ENCODE measurements at regions not wholly inside any gene's neighbourhood (a gene's known extent, or its start where the extent isn't known, plus 50 kb on each side); places are given as distances from the start of the nearest gene placed in this dataset.
"Not testable (repeated sequence)": the region's sequence is repeated elsewhere in the genome, so short reads cannot be mapped to it uniquely, and the experiment has no call there.

- no peak for DNase-seq (ENCODE audit: insufficient read length, low spot score)
- FAIRE-seq: no peak
- TF ChIP-seq POLR2A (IDR thresholded peaks at IDR 0.05; ENCODE audit: low read depth, low read length): no peak
Measured at GRCh38 chr4:179719766-179720450, 2277.7 kb upstream of the AGA start.

- DNase-seq (ENCODE audit: insufficient read length, low spot score); FAIRE-seq: not testable (repeated sequence)
Measured at GRCh38 chr4:179726491-179726890, 2284.3 kb upstream of the AGA start.

- TF ChIP-seq POLR2A (IDR thresholded peaks at IDR 0.05; ENCODE audit: low read depth, low read length): no peak
- DNase-seq (ENCODE audit: insufficient read length, low spot score) (no peak), FAIRE-seq (no peak)
Measured at GRCh38 chr4:179728305-179728704, 2286.1 kb upstream of the AGA start.

- not testable (repeated sequence) for FAIRE-seq; DNase-seq (ENCODE audit: insufficient read length, low spot score)
Measured at GRCh38 chr4:179736820-179737219, 2294.6 kb upstream of the AGA start.

DNA sequence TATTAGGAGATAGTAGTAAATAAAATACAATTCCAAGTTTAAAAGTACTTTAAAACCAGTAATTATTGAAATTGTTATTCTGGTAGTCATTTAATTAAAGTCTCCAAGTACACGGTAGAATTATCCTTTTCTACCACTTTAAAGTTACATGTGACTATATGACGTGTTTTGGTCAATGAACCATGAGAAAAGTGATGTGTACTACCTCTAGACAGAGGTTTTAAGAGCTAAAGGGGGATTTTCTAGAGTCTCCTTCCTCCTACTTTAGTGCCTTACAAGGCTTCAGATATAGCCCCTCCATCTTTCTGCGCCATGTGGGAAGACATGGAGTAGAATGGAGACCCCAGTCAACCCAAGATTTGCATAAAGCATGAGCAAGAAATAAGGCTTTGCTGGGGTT lies 2296.6 kb upstream of the AGA start:
- no peak for FAIRE-seq
- no peak for DNase-seq (ENCODE audit: insufficient read length, low spot score)
- TF ChIP-seq POLR2A (IDR thresholded peaks at IDR 0.05; ENCODE audit: low read depth, low read length): no peak

- TF ChIP-seq POLR2A (IDR thresholded peaks at IDR 0.05; ENCODE audit: low read depth, low read length): no peak
- no peak for DNase-seq (ENCODE audit: insufficient read length, low spot score)
- FAIRE-seq: no peak
Measured at GRCh38 chr4:179747218-179747910, 2305.1 kb upstream of the AGA start.

- no peak for FAIRE-seq
- DNase-seq (ENCODE audit: insufficient read length, low spot score): no peak
- no peak for TF ChIP-seq POLR2A (IDR thresholded peaks at IDR 0.05; ENCODE audit: low read depth, low read length)
Measured at GRCh38 chr4:179748837-179749236, 2306.6 kb upstream of the AGA start.

DNA sequence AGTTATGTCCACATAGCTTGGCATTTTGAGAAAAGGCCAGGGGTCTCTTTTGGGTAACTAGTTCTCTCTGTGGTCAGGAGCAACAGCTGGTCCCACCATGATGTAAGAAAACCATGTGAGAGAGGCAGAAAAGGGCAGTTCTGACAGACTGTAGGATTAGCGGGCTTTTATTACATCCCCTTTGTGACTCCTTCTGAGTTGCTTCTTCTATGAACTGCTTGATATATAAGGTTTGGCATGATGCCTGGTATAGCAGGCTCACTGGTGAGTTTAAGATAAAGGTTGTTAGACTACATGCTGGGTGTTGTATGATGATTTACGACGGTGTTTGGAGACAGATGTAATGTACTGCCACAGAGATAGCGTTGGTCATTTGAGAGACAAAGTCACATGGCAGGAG lies 2308.1 kb upstream of the AGA start:
- TF ChIP-seq POLR2A (IDR thresholded peaks at IDR 0.05; ENCODE audit: low read depth, low read length): no peak
- FAIRE-seq (no peak), DNase-seq (ENCODE audit: insufficient read length, low spot score) (no peak)

DNA sequence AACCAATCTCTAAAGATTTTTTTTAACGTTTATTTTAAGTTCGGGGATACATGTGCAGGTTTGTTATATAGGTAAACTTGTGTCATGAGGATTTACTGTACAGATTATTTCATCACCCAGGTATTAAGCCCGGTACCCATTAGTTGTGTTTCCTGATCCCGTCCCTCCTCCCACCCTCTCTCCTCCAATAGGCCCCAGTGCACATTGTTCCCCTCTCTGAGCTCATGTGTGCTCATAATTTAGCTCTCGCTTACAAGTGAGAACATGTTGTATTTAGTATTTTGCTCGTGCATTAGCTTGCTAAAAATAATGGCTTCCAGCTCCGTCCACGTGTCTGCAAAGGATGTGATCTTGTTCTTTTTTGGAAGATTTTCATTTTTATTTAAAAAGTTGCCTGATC lies 2309.4 kb upstream of the AGA start:
- TF ChIP-seq POLR2A (IDR thresholded peaks at IDR 0.05; ENCODE audit: low read depth, low read length): no peak
- FAIRE-seq: no peak
- no peak for DNase-seq (ENCODE audit: insufficient read length, low spot score)

DNA sequence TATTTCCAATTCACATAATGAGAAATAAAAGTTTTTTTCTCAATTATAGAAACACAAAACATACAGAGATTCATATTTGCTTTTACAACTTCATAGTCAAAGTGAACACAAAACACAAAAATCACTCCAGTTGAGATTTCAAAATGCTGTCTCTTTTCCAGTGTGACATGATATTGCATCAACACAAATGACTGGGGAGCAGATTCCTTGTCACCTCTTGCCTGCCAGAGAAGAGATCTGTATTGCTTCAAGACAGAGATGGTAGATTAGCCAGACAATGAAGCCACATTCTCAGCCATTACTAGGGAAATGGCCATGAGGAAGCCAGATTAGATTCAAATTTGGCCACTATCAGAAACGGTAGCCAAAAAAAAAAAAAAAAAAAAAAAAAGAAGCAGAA lies 2313.1 kb upstream of the AGA start:
- no peak for TF ChIP-seq POLR2A (IDR thresholded peaks at IDR 0.05; ENCODE audit: low read depth, low read length)
- DNase-seq (ENCODE audit: insufficient read length, low spot score): no peak
- no peak for FAIRE-seq

DNA sequence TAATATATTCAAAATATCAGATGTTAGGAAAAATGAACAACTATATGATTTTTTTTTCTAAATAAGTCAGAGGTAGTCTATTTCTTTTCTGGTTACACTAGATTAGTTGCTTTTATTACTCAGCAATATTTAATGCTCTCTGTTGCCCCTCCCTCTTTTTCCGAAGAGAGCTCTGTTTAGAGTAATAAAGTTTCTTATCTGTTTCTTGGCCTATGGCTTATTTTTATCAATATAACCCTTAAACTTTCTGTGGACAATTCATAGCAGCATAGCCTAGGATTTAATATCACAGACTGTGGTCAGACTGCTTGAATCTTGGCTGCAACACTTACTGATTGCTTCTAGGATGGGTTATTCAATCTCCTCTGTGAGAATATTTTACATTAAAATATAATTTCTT lies 2315.4 kb upstream of the AGA start:
- TF ChIP-seq POLR2A (IDR thresholded peaks at IDR 0.05; ENCODE audit: low read depth, low read length): no peak
- DNase-seq (ENCODE audit: insufficient read length, low spot score): no peak
- FAIRE-seq: no peak

- DNase-seq (ENCODE audit: insufficient read length, low spot score) (no peak), FAIRE-seq (no peak)
- no peak for TF ChIP-seq POLR2A (IDR thresholded peaks at IDR 0.05; ENCODE audit: low read depth, low read length)
Measured at GRCh38 chr4:179762840-179763239, 2320.6 kb upstream of the AGA start.

DNA sequence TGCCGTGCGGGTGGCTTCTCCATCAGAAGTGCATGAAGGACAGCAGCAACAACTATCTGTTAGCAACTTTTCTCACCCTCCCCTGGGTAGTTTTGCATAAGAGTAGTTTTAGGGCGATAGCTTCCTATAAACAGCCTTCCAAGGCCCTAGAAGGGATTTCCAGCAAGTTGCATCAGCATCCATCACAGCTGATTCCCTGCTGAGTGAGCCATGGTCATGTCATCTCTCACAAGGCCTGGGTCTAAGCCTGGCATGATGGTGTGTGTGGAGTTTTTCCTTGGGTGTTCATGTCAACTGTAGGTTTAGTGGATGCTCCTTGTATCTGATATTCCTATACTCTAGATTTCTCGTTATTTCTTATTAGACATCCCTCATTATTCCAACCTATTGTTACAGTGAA lies 2324.7 kb upstream of the AGA start:
- no peak for FAIRE-seq
- DNase-seq (ENCODE audit: insufficient read length, low spot score): no peak
- TF ChIP-seq POLR2A (IDR thresholded peaks at IDR 0.05; ENCODE audit: low read depth, low read length): no peak

DNA sequence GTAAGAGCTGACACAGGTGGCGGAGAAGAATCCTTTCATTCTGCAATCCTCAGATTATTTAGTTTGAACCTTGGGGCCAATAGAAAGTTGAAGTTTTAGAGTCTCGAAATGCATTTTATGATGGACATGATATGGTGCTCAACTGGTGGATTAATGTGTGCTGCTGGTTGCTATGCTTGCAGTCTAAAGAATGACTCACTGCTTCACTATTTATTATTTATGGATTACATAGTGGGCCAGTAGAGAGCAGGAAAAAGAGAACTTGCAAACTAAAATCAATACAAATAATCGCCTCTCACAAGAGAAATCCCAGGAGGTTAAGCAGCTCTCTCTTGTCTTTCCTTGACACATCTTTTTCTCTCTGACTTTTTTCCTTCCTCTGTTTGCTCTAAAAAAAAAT lies 2326.8 kb upstream of the AGA start:
- FAIRE-seq: no peak
- no peak for TF ChIP-seq POLR2A (IDR thresholded peaks at IDR 0.05; ENCODE audit: low read depth, low read length)
- DNase-seq (ENCODE audit: insufficient read length, low spot score): no peak

GRCh38 chr4:179797738-179798137 lies 2355.5 kb upstream of the AGA start:
- DNase-seq (ENCODE audit: insufficient read length, low spot score): no peak
- FAIRE-seq: no peak
- no peak for TF ChIP-seq POLR2A (IDR thresholded peaks at IDR 0.05; ENCODE audit: low read depth, low read length)
